Nephron (organoid): ENCODE measurements at regions not wholly inside any gene's neighbourhood (a gene's known extent, or its start where the extent isn't known, plus 50 kb on each side); places are given as distances from the start of the nearest gene placed in this dataset.

ENCODE experiments used
- H3K27ac Mint-ChIP-seq, 3 experiments: 2 replicates each; pipeline ENCODE4 v1.8.0; 2020; ENCODE audit warnings: mixed read lengths in 3 of 3, mild to moderate bottlenecking in 2 of 3, moderate library complexity in 1 of 3
- H3K27me3 Mint-ChIP-seq: 2 replicates; pipeline ENCODE4 v1.8.0; 2021; ENCODE audit warnings: low read depth, mild to moderate bottlenecking, moderate library complexity, mixed read lengths
- H3K36me3 Mint-ChIP-seq: 2 replicates; pipeline ENCODE4 v1.8.0; 2020; ENCODE audit warnings: low read depth, mixed read lengths
- H3K4me1 Mint-ChIP-seq: 2 replicates; pipeline ENCODE4 v1.8.0; 2020; ENCODE audit warnings: mixed read lengths
- H3K4me3 Mint-ChIP-seq, 3 experiments: 2 replicates each; pipeline ENCODE4 v1.8.0; 2020; ENCODE audit warnings: mild to moderate bottlenecking in 3 of 3, mixed read lengths in 3 of 3, moderate library complexity in 2 of 3
- H3K9me3 Mint-ChIP-seq: 2 replicates; pipeline ENCODE4 v1.8.0; 2020; ENCODE audit warnings: mixed read lengths
- CTCF ChIP-seq, 3 experiments: fragments of 200-600 bp; sonication (generic); IDR thresholded peaks; one replicate each; pipeline ENCODE4 v1.5.0; 2021; ENCODE audit warnings: antibody characterized with exemption in 3 of 3; ENCODE audit not compliant: unreplicated experiment in 3 of 3

GRCh38 chr4:120616041-120616440, 306.5 kb downstream of the PRDM5 start:
- TF ChIP-seq CTCF (IDR thresholded peaks at IDR 0.05; ENCODE audit: unreplicated experiment in 3 of 3) = no peak
- H3K36me3 Mint-ChIP-seq = no peaks in the 10 kb centered on the region
- H3K27me3 Mint-ChIP-seq = no peaks in the 10 kb centered on the region
- no peak overlapping the region for H3K4me3 Mint-ChIP-seq
- H3K4me1 Mint-ChIP-seq = no peaks in the 10 kb centered on the region
- H3K9me3 Mint-ChIP-seq = no peaks in the 10 kb centered on the region
- no peak overlapping the region for H3K27ac Mint-ChIP-seq

GRCh38 chr4:120613778-120614177, 308.7 kb downstream of the PRDM5 start:
- Mint-ChIP-seq H3K36me3 (no peaks in the 10 kb centered on the region), H3K9me3 (no peaks in the 10 kb centered on the region), H3K4me3 (no peak overlapping the region), H3K27ac (no peak overlapping the region), H3K27me3 (no peaks in the 10 kb centered on the region), H3K4me1 (no peaks in the 10 kb centered on the region)
- TF ChIP-seq CTCF (IDR thresholded peaks at IDR 0.05; ENCODE audit: unreplicated experiment in 3 of 3) = no peak

- peaks cover 7% of the 10 kb centered on the region for H3K9me3 Mint-ChIP-seq
- peaks cover 4% of the 10 kb centered on the region for H3K36me3 Mint-ChIP-seq
- H3K4me1 Mint-ChIP-seq = no peaks in the 10 kb centered on the region
- H3K27me3 Mint-ChIP-seq = no peaks in the 10 kb centered on the region
- no peak for TF ChIP-seq CTCF (IDR thresholded peaks at IDR 0.05; ENCODE audit: unreplicated experiment in 3 of 3)
- H3K27ac Mint-ChIP-seq = no peak overlapping the region
- no peak overlapping the region for H3K4me3 Mint-ChIP-seq
Observed at GRCh38 chr4:120611092-120611491, 311.4 kb downstream of the PRDM5 start.

- Mint-ChIP-seq H3K9me3 (no peaks in the 10 kb centered on the region), H3K4me1 (no peaks in the 10 kb centered on the region), H3K4me3 (no peak overlapping the region), H3K36me3 (no peaks in the 10 kb centered on the region), H3K27me3 (no peaks in the 10 kb centered on the region), H3K27ac (no peak overlapping the region)
- TF ChIP-seq CTCF (IDR thresholded peaks at IDR 0.05; ENCODE audit: unreplicated experiment in 3 of 3) = no peak
Observed at GRCh38 chr4:120591038-120591437, 331.5 kb downstream of the PRDM5 start.

GRCh38 chr4:120589787-120590186, 332.7 kb downstream of the PRDM5 start:
- no peak overlapping the region for H3K4me3 Mint-ChIP-seq
- peak overlapping the region in 2 of 3 experiments; percentile 5 to 90 for H3K27ac Mint-ChIP-seq
- peaks cover 4% of the 10 kb centered on the region for H3K9me3 Mint-ChIP-seq
- H3K27me3 Mint-ChIP-seq = no peaks in the 10 kb centered on the region
- no peaks in the 10 kb centered on the region for H3K36me3 Mint-ChIP-seq
- TF ChIP-seq CTCF (IDR thresholded peaks at IDR 0.05; ENCODE audit: unreplicated experiment in 3 of 3) = no peak
- no peaks in the 10 kb centered on the region for H3K4me1 Mint-ChIP-seq

- Mint-ChIP-seq H3K36me3 (no peaks in the 10 kb centered on the region), H3K27me3 (no peaks in the 10 kb centered on the region), H3K9me3 (no peaks in the 10 kb centered on the region), H3K27ac (peak overlapping the region in 2 of 3 experiments; percentile 39 to 77), H3K4me1 (no peaks in the 10 kb centered on the region), H3K4me3 (no peak overlapping the region)
- TF ChIP-seq CTCF (IDR thresholded peaks at IDR 0.05; ENCODE audit: unreplicated experiment in 3 of 3) = no peak
Observed at GRCh38 chr4:120568731-120569130, 353.8 kb downstream of the PRDM5 start.
